HEK293 (cell line): ENCODE measurements at regions not wholly inside any gene's neighbourhood (a gene's known extent, or its start where the extent isn't known, plus 50 kb on each side); places are given as distances from the start of the nearest gene placed in this dataset.

Source experiments
- CTCF ChIA-PET: fragments of 350-600 bp; formaldehyde crosslinking; extraction: SDS; loops from one replicate; lab custom pipeline; 2021; ENCODE audit warnings: antibody characterized with exemption; lab: Yijun Ruan, JAX
- POLR2A ChIA-PET: fragments of 300-600 bp; formaldehyde crosslinking; extraction: SDS; loops from one replicate; lab custom pipeline; 2020; ENCODE audit warnings: antibody characterized with exemption, inconsistent platforms; lab: Yijun Ruan, JAX
- H3K27ac ChIP-seq: fragments of 200-500 bp; sonication (Bioruptor generic); 2 replicates; pipeline ENCODE4 v1.5.1; 2014; ENCODE audit warnings: low read depth, low read length, control low read depth, inconsistent platforms; ENCODE audit errors: extremely low read depth
- H3K36me3 ChIP-seq, 2 experiments: fragments of 200-500 bp in 1 of 2; sonication (Bioruptor generic) in 1 of 2; 1 replicate in 1 of 2; 2 replicates in 1 of 2; pipeline ENCODE4 v1.5.1; 2014 to 2017; ENCODE audit warnings: inconsistent platforms in 2 of 2, low read length in 2 of 2; ENCODE audit not compliant: control insufficient read depth in 2 of 2, insufficient read depth in 1 of 2
- H3K4me1 ChIP-seq: fragments of 200-500 bp; sonication (Bioruptor generic); 2 replicates; pipeline ENCODE4 v1.5.1; 2014; ENCODE audit warnings: mild to moderate bottlenecking, low read length, inconsistent platforms; ENCODE audit not compliant: control insufficient read depth, insufficient read depth
- H3K4me3 ChIP-seq: 2 replicates; pipeline ENCODE4 v1.5.1; 2011; ENCODE audit warnings: low read depth, mild to moderate bottlenecking, control low read depth, low read length, moderate library complexity
- H3K9me3 ChIP-seq: fragments of 200-500 bp; sonication (Bioruptor generic); 2 replicates; pipeline ENCODE4 v1.5.1; 2014; ENCODE audit warnings: low read depth, low read length, inconsistent platforms; ENCODE audit not compliant: control insufficient read depth, insufficient read depth
- GLI4 ChIP-seq: fragments of 450-650 bp; formaldehyde crosslinking; IDR thresholded peaks from 2 replicates; pipeline ENCODE4 v1.5.1; 2016; ENCODE audit warnings: missing biosample characterization, missing genetic modification characterization
- KLF17 ChIP-seq: fragments of 450-650 bp; formaldehyde crosslinking; IDR thresholded peaks from 2 replicates; pipeline ENCODE4 v1.5.1; 2016; ENCODE audit warnings: missing biosample characterization, missing genetic modification characterization
- KLF9 ChIP-seq: fragments of 450-650 bp; formaldehyde crosslinking; IDR thresholded peaks from 2 replicates; pipeline ENCODE4 v1.5.1; 2016; ENCODE audit warnings: missing biosample characterization, missing genetic modification characterization, low read depth
- SETDB1 ChIP-seq: IDR thresholded peaks from one replicate; pipeline ENCODE4 v1.6.1; 2017; ENCODE audit warnings: mild to moderate bottlenecking, low read length, moderate library complexity, mixed read lengths; ENCODE audit not compliant: insufficient read length
- SP2 ChIP-seq: fragments of 450-650 bp; formaldehyde crosslinking; IDR thresholded peaks from 2 replicates; pipeline ENCODE4 v1.5.1; 2016; ENCODE audit warnings: missing biosample characterization, missing genetic modification characterization
- ZBTB21 ChIP-seq: fragments of 450-650 bp; formaldehyde crosslinking; IDR thresholded peaks from 2 replicates; pipeline ENCODE4 v1.5.1; 2017; ENCODE audit warnings: missing biosample characterization, missing genetic modification characterization
- ZNF121 ChIP-seq: fragments of 450-650 bp; formaldehyde crosslinking; IDR thresholded peaks from 2 replicates; pipeline ENCODE4 v1.5.1; 2016; ENCODE audit warnings: missing biosample characterization, missing genetic modification characterization
- ZNF155 ChIP-seq: fragments of 450-650 bp; formaldehyde crosslinking; IDR thresholded peaks from 2 replicates; pipeline ENCODE4 v1.5.1; 2016; ENCODE audit warnings: missing biosample characterization, missing genetic modification characterization
- ZNF398 ChIP-seq: fragments of 450-650 bp; formaldehyde crosslinking; IDR thresholded peaks from 2 replicates; pipeline ENCODE4 v1.5.1; 2017; ENCODE audit warnings: missing biosample characterization, missing genetic modification characterization
- ZNF544 ChIP-seq: fragments of 450-650 bp; formaldehyde crosslinking; IDR thresholded peaks from 2 replicates; pipeline ENCODE4 v1.5.0; 2017; ENCODE audit warnings: missing biosample characterization, missing genetic modification characterization
- ZNF561 ChIP-seq: fragments of 450-650 bp; IDR thresholded peaks from 2 replicates; pipeline ENCODE4 v1.5.1; 2018; ENCODE audit warnings: missing biosample characterization, missing genetic modification characterization, borderline replicate concordance
- ZNF664 ChIP-seq: fragments of 450-650 bp; formaldehyde crosslinking; IDR thresholded peaks from 2 replicates; pipeline ENCODE4 v1.5.1; 2016; ENCODE audit warnings: missing biosample characterization, missing genetic modification characterization
- ZNF692 ChIP-seq: fragments of 450-650 bp; formaldehyde crosslinking; IDR thresholded peaks from 2 replicates; pipeline ENCODE4 v1.5.1; 2016; ENCODE audit warnings: missing biosample characterization, missing genetic modification characterization
- ZNF768 ChIP-seq: fragments of 450-650 bp; formaldehyde crosslinking; IDR thresholded peaks from 2 replicates; pipeline ENCODE4 v1.5.1; 2018; ENCODE audit warnings: missing biosample characterization, mild to moderate bottlenecking, missing genetic modification characterization
- ZSCAN30 ChIP-seq: fragments of 450-650 bp; IDR thresholded peaks from 2 replicates; pipeline ENCODE4 v1.5.1; 2018; ENCODE audit warnings: missing biosample characterization, mild to moderate bottlenecking, missing genetic modification characterization, moderate library complexity
- TF ChIP-seq, protein P1 (sequence below): fragments of 450-650 bp; formaldehyde crosslinking; IDR thresholded peaks from 2 replicates; pipeline ENCODE4 v1.5.1; 2016; ENCODE audit warnings: missing biosample characterization, missing genetic modification characterization
- TF ChIP-seq, protein P2 (sequence below): fragments of 450-650 bp; formaldehyde crosslinking; IDR thresholded peaks from 2 replicates; pipeline ENCODE4 v1.5.1; 2016; ENCODE audit warnings: missing biosample characterization, missing genetic modification characterization

DNA sequence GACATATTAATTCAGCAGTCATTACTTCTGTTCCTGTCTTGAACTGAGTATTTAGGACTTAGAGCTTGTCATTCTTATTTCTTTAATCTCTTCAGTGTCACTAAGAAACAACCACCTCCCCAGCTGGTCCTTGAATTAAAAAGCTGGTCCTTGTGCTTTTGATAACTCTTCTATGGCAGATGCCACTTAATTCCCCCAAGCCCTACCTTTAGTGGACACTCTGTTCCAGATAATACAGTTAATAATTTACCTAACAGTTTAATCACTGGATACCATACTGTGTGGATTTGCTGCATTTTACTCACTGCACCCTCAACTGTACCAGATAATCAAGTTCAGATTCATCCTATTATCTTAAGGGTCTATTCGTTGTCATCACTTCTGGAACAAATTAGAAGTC, 73.1 kb downstream of the SKA1 start (continued):
- TF ChIP-seq GLI4 (tag by site-specific recombination) (no peak), SETDB1 (no peak), SP2 (tag by site-specific recombination) (no peak), ZNF544 (no peak)
- TF ChIP-seq, protein P1, sequence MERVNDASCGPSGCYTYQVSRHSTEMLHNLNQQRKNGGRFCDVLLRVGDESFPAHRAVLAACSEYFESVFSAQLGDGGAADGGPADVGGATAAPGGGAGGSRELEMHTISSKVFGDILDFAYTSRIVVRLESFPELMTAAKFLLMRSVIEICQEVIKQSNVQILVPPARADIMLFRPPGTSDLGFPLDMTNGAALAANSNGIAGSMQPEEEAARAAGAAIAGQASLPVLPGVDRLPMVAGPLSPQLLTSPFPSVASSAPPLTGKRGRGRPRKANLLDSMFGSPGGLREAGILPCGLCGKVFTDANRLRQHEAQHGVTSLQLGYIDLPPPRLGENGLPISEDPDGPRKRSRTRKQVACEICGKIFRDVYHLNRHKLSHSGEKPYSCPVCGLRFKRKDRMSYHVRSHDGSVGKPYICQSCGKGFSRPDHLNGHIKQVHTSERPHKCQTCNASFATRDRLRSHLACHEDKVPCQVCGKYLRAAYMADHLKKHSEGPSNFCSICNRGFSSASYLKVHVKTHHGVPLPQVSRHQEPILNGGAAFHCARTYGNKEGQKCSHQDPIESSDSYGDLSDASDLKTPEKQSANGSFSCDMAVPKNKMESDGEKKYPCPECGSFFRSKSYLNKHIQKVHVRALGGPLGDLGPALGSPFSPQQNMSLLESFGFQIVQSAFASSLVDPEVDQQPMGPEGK = no peak

GRCh38 chr18:50451100-50451842, 76.4 kb downstream of the SKA1 start:
- H3K36me3 ChIP-seq = no peaks in the 10 kb centered on the region
- TF ChIP-seq KLF9 = no peak
- no peak for TF ChIP-seq ZSCAN30
- no peak for TF ChIP-seq ZNF155
- no peak for TF ChIP-seq ZNF121 (tag by site-specific recombination)
- no peak for TF ChIP-seq ZNF768
- TF ChIP-seq ZNF692 (tag by site-specific recombination) = no peak
- no peak for TF ChIP-seq ZNF664 (tag by site-specific recombination)
- TF ChIP-seq ZBTB21 (tag by site-specific recombination) = no peak
- TF ChIP-seq ZNF398 (tag by site-specific recombination) = no peak
- no peak for TF ChIP-seq ZNF561
- TF ChIP-seq, all 188 proteins: peak for 0
- Histone ChIP-seq H3K4me1 (no peaks in the 10 kb centered on the region), H3K9me3 (no peaks in the 10 kb centered on the region), H3K4me3 (no peak overlapping the region), H3K27ac (no peak overlapping the region)
- CTCF ChIA-PET = no interaction called here
- POLR2A ChIA-PET = no interaction called here

GRCh38 chr18:50453014-50453680, 78.3 kb downstream of the SKA1 start:
- H3K9me3 ChIP-seq = no peaks in the 10 kb centered on the region
- ChIA-PET CTCF (interaction anchor here (2.1 kb wide), 1 partner anchor 24 kb away, joined by 7 read pairs; no protein-coding TSS in a partner anchor), POLR2A (no interaction called here)
- TF ChIP-seq KLF17 (tag by site-specific recombination) = no peak
- TF ChIP-seq, protein P2, sequence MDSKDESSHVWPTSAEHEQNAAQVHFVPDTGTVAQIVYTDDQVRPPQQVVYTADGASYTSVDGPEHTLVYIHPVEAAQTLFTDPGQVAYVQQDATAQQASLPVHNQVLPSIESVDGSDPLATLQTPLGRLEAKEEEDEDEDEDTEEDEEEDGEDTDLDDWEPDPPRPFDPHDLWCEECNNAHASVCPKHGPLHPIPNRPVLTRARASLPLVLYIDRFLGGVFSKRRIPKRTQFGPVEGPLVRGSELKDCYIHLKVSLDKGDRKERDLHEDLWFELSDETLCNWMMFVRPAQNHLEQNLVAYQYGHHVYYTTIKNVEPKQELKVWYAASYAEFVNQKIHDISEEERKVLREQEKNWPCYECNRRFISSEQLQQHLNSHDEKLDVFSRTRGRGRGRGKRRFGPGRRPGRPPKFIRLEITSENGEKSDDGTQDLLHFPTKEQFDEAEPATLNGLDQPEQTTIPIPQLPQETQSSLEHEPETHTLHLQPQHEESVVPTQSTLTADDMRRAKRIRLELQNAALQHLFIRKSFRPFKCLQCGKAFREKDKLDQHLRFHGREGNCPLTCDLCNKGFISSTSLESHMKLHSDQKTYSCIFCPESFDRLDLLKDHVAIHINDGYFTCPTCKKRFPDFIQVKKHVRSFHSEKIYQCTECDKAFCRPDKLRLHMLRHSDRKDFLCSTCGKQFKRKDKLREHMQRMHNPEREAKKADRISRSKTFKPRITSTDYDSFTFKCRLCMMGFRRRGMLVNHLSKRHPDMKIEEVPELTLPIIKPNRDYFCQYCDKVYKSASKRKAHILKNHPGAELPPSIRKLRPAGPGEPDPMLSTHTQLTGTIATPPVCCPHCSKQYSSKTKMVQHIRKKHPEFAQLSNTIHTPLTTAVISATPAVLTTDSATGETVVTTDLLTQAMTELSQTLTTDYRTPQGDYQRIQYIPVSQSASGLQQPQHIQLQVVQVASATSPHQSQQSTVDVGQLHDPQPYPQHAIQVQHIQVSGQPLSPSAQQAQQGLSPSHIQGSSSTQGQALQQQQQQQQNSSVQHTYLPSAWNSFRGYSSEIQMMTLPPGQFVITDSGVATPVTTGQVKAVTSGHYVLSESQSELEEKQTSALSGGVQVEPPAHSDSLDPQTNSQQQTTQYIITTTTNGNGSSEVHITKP = 0 out of 2 replicates have a peak, but pooled peaks have one; percentile 15
- H3K4me1 ChIP-seq = no peaks in the 10 kb centered on the region
- H3K27ac ChIP-seq = no peak overlapping the region
- no peaks in the 10 kb centered on the region for H3K36me3 ChIP-seq
- no peak overlapping the region for H3K4me3 ChIP-seq
